Fibroblast of gingiva (primary cell): ENCODE measurements at regions not wholly inside any gene's neighbourhood (a gene's known extent, or its start where the extent isn't known, plus 50 kb on each side); places are given as distances from the start of the nearest gene placed in this dataset.
"Not testable (repeated sequence)": the region's sequence is repeated elsewhere in the genome, so short reads cannot be mapped to it uniquely, and the experiment has no call there.

ENCODE experiments used
- DNase-seq: peaks from one replicate; pipeline ENCODE4 v3.0.0-alpha.2; 2011; ENCODE audit warnings: low read depth

- DNase-seq, result no peak
These were observed 166.9 kb upstream of the ATXN7L3B start for GRCh38 chr12:74370608-74371216.

GRCh38 chr12:74379114-74379513 is 158.5 kb upstream of the ATXN7L3B start:
- DNase-seq, result no peak

DNA sequence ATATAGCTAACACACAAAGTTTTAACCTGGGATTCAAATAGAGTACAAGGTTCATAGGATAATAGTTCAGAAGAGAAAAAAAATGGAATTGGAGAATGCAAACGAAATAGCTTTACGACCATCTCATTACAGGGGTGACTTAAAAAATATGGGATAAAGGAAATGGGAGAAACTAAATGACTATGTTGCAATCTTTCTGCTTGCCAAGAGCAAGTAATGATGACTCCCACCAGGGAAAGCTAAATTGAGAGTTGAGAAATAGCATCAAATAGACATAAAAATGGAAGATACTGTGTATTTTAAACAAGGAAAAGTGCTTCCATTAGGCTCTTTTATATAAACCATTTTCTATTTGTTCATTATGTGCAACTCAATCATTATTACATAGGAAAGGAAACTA is 155.7 kb upstream of the ATXN7L3B start:
- DNase-seq, result no peak

GRCh38 chr12:74382983-74383382 is 154.7 kb upstream of the ATXN7L3B start:
- DNase-seq, result no peak

DNA sequence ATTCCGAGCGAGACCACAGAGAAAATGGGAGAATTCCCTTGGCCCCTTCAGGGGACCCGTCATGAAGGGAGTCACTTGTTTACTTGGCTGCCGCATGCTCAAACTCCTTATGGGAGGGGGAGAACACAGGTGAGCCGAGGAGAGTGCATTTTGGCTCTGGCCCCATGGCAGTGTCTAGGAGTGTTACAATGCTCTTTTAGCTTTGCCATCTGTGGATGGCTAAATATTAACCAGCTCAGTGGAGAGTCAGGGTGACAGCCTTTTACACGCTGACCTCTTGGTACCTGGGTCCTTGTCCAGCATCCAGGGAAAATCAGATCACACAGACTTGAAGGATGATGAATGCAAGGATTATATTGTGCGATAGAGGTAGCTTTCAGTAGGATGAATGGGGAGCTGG is 146.4 kb upstream of the ATXN7L3B start:
- no peak for DNase-seq

DNA sequence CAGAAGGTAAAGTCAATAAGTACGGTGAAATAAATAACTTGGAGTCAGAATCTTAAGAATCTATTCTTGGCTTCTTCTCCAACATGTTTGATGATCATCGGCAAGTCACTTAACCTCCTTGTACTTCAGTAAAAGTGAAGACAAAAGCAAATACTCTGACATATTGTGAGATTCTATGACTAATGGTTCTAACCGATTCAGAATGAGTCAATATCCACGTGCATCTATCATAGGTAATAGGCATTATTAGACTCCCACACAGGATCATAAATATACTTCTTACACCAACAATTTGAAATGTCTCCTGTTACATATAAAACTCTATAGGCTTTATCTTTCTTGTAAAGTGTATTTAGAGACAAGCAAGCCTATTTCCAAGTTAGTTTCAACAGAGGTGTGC is 144.4 kb upstream of the ATXN7L3B start:
- DNase-seq, result no peak

DNA sequence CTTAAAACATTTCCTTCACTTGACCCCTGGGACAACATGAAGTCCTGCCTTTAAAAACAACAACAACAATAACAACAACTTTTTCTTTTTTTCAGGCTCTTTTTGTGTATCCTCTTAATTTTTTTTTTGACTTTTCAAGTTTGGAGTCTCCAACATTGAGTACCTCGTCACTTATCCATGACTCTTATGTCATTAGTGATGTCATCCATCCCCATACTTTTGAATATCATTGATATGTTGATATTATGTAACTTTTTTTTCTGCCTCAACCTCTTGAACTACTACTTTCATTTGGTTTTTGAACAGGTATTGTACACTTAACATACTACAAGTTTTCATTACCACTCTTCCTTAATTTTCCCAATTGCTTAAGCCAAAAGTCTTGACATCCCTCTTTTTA is 143.0 kb upstream of the ATXN7L3B start:
- DNase-seq, result no peak

GRCh38 chr12:74401035-74401434 is 136.6 kb upstream of the ATXN7L3B start:
- DNase-seq, result no peak

- DNase-seq, result no peak
These were observed 135.7 kb upstream of the ATXN7L3B start for GRCh38 chr12:74401966-74402365.

DNA sequence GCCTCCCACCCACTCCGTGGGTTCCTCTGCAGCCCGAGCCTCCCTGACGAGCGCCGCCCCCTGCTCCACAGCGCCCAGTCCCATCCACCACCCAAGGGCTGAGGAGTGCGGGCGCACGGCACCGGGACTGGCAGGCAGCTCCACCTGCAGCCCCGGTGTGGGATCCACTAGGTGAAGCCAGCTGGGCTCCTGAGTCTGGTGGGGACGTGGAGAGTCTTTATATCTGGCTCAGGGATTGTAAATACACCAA is 134.5 kb upstream of the ATXN7L3B start:
- not testable (repeated sequence) for DNase-seq

- DNase-seq, result no peak
These were observed 129.0 kb upstream of the ATXN7L3B start for GRCh38 chr12:74408601-74409166.

GRCh38 chr12:74412606-74413230 is 124.9 kb upstream of the ATXN7L3B start:
- DNase-seq, result peak; percentile 1

DNA sequence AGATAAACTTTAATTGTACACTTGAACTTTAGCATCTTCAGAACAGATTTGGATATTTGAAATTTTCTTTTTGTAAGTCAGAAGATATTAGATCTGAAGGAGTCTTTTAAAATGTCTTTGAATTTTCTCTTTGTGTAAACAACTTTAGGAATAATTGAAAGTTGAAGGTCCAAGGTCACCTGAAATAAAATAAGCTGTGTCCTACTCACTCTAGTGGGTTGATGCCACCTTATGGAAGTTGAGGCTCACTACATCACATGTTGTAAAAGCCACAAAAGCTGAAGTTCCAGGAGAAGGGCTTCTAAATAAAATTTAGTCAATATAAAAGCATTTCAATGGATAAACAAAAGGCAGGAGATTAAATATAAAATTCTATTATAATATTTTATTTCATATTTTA is 122.0 kb upstream of the ATXN7L3B start:
- DNase-seq, result no peak

DNA sequence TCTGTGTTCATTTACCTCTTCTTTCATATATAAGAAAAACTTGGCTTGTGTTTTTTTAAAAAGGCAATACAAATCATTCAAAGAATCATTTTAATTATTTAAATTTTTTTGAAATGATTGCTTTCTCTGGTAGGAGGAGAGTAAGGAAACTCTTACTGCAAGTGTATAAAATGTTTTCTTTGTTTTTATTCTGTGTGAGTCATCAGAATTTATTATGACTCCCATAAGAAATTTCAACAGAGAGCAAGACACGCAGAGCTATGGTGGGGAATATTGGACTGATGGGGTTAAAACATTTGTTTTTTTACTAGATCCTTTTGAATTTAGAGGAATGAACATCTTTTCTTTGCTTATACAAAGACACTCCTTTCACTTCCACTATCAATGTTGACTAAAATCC is 119.1 kb upstream of the ATXN7L3B start:
- DNase-seq, result no peak

DNA sequence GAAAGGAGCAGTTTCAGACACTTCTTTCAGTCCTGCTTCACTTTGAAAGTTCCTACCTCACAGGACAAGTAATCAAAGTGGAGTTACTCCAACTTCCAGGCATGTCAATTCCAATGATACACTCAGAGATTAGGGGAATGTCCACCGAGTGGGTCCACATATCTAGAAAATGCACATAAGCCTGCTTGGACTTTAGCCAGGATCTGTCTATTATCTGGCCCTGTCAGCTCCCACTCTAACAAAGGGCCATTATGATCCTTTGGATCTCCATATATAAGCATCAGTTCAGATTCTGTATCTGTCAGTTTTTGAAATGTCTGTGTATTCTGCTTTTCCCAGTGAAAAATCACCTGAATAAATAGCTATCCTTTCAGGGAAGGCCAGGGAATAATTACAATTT is 112.9 kb upstream of the ATXN7L3B start:
- DNase-seq, result no peak

- no peak for DNase-seq
These were observed 111.5 kb upstream of the ATXN7L3B start for GRCh38 chr12:74426091-74426490.

GRCh38 chr12:74429535-74429934 is 108.1 kb upstream of the ATXN7L3B start:
- no peak for DNase-seq

DNA sequence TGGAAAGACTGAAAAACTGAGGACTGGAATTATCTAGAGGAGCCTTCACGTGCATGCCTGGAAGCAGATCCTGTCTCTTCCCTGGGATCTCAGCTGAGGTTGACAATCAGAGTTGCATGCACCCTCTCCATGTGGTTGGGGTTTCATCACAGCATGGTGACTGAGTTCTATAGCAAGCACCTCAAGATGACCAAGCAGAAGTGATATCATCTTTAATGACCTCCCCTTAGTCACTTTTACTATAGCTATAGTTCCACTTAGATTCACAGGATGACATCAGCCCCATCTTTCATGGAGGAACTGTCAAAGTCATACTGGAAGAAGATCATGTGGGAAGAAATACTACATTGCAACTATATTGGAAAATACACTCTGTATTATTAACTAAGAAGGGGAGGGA is 105.8 kb upstream of the ATXN7L3B start:
- DNase-seq, result no peak

DNA sequence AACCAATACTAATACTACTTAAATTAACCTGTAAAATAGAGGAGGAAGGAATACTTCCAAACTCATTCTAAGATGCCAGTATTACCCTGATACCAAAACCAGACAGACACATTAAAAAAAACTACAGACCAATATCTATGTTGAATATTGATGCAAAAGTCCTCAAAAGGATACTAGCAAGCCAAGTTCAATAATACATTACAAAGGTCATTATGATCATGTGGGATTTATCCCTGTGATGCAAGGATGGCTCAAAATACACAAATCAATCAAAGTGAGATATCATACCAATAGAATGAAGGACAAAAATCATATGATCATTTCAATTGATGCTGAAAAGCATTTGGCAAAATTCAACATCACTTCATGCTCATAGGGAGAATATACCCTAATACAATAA is 97.2 kb upstream of the ATXN7L3B start:
- DNase-seq, result no peak

DNA sequence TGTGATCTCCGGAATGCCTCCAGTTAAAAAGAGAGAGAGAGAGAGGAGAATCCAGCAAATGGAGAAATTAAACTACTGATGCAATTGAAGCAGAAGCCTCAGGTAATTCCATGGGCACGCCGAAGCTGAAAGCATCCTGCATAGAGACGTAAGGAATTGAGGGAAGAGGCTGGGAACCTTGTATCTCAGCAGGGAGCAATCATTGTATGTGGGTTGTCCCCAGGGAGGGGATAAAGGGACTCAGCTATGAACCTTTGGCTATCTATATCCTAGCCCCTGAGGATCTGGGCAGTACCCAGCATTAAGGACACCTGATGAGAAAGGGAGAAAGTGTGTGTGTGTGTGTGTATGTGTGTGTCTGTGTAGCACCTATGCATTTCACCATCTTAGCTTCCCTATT is 95.8 kb upstream of the ATXN7L3B start:
- DNase-seq, result no peak

DNA sequence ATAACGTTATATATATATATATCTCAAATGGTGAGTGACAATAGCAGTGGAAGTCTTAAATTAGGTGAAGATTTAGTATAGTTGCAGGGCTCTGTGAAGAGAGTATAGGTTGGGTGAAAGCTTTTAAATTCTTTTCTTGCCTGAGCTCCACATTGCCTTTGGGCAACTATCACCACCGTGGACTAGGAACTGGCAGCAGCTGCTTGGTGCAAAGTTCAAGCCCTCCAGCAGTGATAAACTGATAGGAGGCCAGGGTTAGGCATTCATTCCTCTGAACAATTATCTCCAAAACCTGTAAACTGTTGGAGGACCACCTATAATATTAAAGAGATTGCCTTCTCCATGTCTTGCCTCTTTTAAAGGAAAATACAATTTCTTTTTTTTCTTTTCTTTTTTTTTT is 91.2 kb upstream of the ATXN7L3B start:
- no peak for DNase-seq

DNA sequence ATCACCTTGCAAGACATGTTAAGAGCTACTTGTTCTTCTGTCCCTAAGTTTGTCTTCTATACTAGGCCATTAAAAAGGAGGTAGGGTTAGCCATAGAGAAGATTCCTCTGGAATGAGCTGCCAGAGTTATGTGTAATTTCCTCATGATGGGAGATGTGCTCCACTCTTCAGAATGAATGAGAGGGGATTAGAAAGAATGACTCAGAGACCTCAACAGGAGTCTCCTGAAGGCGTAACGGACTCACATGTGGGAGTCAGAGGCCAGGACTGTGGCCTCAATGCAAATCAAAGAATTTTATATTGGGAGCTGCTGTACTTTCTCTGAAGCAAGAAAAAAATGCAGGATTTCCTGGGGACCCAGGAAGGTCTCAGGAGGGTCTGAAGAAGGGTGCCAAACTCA is 87.8 kb upstream of the ATXN7L3B start:
- no peak for DNase-seq

DNA sequence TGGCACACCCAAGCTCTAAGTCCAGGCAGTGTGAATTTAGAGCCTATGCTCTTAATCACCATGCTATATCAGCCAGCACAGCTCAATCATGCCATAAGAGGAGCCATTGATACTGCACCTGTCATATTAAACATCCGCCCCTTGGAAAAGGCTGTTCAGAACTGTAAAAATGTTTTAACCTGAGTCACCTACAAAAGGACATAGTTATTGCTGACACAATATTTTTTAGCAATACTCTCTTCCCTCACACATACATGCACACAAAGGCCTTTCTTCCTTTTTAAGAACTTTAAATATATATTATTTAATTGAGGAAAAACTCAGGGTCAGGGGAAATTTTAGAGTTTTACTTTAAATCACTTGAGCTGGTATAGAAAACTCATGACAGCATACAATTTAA is 83.5 kb upstream of the ATXN7L3B start:
- no peak for DNase-seq

DNA sequence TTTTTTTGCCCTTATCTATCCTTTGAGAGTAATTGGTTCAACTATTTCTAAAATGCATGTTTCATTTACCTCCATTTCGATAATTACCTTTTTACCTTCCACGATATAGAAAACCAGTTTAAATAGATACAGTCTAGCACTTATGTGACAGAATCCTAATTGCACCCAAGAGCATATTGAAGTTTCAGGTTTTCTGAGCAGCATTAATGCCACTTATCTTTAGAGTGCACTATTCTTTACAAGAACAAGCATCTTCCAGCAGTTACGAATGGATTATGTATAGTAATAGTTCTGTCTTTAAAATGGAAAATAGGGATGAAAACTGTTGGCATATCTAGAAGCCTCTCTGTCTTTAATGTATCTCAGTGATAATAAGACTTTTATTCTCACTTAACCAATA is 82.2 kb upstream of the ATXN7L3B start:
- no peak for DNase-seq
